GM18508 (cell line): ENCODE measurements at regions not wholly inside any gene's neighbourhood (a gene's known extent, or its start where the extent isn't known, plus 50 kb on each side); places are given as distances from the start of the nearest gene placed in this dataset.

Source experiments
- ATAC-seq: cut with Tn5 transposase; IDR thresholded peaks from one replicate; pipeline ENCODE4 v1.9.1; 2021; ENCODE audit warnings: moderate number of reproducible peaks; ENCODE audit not compliant: insufficient read depth, unreplicated experiment

- ATAC-seq = no peak
These were observed 354.5 kb downstream of the WDR72 start for GRCh38 chr15:53404930-53405493.

DNA sequence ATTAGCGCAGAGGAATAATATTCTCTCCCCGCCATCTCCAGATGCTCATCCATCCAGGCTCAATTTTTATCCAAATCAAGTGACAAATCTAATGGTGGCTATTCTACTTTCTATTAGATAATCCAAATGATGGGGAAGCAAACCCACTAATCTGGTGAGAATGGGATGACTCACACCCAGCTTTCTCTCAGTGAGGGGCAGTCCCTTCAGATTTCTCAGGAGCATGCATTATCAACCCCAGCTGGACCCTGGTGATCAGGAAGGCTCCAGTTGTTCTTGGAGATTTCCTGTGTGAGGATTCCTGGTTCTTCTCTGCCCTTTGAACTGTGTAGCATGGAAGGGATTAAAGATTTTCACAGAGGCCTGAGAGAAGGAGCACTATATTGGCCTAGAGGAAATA is 358.0 kb downstream of the WDR72 start:
- ATAC-seq = no peak

- ATAC-seq = no peak
These were observed 358.5 kb downstream of the WDR72 start for GRCh38 chr15:53400986-53401385.

DNA sequence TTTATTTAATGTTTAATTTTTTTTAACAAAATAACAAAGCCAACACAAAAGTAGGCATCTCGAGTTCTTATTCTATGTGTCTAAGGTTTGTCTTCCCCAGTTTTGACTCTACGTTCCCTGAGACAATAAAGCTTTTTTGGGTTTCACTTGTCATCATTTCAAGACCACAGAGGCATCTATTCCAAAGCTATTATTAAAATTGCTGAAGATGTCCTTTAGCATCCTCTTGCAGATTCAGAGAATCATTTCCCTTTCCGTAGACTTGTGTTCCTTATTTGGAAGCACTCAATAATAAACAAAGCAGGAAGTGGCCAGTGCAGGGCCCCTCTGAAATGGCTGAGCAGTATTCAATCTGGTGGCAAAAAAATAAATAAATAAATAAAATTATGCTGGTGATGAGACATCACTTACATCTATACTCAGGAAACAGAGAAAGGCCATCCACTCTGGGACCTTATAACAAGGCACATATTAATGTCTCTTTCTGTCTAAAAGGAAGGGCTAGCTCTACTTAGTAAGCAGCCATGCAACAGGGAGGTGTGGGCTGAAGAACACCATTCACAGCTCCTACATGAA is 362.3 kb downstream of the WDR72 start:
- no peak for ATAC-seq

- no peak for ATAC-seq
These were observed 363.6 kb downstream of the WDR72 start for GRCh38 chr15:53395871-53396270.

DNA sequence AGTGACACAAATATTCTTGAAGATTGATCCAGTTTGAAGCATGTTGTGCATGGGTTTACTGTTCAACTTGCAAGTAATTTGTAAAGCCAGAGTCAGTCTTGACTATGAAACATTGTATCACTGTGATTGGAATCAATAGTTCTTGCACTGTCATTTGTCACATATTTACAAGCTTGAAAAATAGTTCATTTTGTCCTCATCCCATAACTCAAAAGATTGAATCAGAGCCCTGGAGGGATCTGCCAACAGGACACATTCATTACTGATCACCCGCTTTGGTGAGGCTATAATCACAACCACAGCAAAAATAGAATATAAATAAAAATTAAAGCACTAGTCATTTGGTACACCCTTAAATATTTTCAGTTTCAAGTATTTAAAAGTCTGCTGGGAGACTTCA is 368.9 kb downstream of the WDR72 start:
- no peak for ATAC-seq

DNA sequence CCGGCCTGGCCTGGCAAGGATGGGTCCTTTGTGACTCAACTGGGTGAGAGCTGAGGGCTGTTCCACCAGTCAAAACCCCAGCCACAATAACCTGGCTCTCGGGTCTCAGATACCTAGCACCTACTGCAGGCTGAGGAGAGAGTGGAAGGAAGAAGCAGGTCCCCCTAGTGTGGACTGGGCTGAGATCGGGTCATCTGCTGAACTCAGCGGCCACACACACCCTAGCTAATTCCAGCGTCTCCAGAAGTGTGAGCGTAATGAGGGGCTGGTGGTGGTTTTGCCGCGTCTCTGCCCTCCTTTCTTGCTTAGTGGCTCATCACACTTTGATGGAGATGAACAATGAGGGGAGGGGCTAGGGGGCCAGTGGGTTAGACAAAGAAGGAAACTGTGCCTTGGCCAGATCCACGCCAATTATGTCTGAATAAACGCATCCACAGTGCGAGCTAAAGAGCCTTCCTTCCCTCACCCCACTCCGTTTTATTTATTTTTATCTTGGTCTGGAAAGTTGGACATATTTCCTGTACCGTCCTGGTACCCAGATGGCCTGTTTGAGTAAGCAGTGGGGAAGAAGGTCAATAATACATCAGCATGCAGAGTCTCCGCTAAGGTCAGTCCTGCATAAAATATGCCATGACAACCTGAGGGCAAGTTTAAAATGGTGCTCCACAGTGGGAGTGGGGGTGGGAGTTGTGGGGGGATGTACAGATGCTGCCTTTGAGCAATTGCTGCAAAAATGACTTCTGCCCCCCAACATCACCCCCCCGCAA is 370.0 kb downstream of the WDR72 start:
- ATAC-seq = no peak

GRCh38 chr15:53384417-53384816 is 375.0 kb downstream of the WDR72 start:
- ATAC-seq = no peak

GRCh38 chr15:53378096-53378800 is 381.2 kb downstream of the WDR72 start:
- ATAC-seq = no peak

- ATAC-seq = no peak
These were observed 391.7 kb downstream of the WDR72 start for GRCh38 chr15:53367740-53368139.

DNA sequence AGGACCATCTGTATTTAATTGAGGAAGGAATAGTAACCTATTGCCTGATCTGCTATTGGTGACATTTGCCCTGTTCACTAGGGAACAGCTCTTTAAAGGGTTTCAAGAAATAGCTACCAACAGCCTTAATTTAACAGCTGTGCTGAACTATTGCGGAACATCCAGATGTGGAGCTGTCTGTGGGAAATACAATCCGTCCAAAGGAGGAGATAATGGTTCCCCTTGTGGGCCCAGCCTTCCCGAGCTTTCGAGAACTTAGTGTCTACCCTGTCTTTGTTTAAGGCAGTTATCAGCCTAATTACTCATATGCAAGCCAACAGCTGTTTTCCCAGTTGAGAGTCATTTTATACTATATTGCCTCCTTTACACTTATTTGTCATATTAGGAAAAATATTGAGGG is 398.6 kb downstream of the WDR72 start:
- no peak for ATAC-seq

GRCh38 chr15:53359038-53359437 is 400.4 kb downstream of the WDR72 start:
- ATAC-seq = no peak

DNA sequence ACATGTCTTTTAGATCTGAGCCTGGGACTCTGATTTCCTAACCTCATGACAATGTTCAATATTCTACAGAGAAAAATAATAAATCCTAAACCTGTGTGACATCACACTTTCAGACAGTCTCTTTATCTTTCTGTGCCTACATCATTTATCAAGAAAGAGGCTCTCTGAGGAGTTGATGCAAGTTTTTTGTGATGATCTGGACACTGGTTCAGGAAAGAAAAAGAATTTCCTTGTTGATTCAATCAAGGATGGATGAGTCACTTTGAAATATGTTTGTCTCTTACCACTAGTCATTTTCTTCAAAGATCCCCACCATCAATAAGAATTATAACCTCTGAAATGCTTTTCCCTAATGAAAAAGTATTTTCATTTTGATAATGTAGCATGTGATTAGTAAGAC is 404.6 kb downstream of the WDR72 start:
- no peak for ATAC-seq

DNA sequence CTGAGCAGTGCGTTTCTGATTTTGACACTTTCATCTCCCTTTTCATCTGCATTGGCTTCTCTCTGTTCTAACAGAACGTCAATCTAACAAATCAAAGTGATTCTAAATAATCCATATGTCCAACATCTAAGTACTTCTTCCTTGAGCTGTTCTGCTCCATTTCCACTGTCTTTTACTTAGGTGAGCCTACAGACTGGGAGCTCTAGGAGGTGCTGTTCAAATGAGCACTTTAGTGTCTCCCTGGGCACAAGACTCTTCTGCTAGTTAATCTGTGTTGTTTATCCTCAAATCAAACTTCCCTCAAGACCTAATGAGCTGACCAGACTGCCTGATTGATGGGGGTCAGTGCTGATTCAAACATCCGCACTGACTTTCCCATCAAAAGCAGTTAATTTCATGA is 408.1 kb downstream of the WDR72 start:
- no peak for ATAC-seq

DNA sequence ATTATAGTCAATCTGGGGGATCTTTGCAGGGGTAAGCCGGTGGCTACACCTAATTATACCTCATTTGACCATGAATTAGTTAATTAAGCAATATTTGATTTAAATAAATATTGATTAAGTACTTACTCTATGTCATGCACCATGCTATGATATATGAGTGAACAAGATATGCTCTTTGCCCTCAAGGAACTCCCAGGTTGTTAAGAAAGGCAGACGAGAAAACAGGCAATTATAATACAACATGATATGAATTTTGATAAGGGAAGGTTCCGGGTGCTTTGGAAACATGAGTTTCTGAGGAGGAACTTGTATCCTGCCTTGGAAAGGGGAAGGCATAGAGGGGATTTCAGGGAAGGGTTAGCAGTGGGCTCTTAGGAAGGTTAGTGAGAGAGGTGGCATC is 412.9 kb downstream of the WDR72 start:
- ATAC-seq = no peak

- ATAC-seq = no peak
These were observed 427.9 kb downstream of the WDR72 start for GRCh38 chr15:53331328-53332190.

- ATAC-seq = no peak
These were observed 431.1 kb downstream of the WDR72 start for GRCh38 chr15:53328341-53328740.

DNA sequence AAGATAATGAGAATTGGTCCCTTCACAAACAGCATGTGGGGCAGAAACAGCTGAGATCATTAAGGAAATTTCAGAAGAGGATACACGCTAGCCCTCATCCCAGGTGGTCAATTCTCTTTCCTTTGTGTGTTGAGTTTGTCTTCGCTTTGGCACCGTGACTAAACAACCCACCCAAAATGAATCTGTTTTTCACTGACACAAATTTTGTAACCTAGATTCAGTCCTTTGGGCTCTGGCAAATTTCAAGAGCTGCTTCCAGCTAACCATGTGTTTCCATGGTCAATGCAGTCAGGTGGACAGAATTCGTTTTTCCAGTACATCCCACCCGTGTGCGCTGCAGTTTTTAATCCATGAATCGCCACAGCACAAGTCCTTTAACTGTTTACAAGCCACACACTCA is 435.4 kb downstream of the WDR72 start:
- no peak for ATAC-seq

GRCh38 chr15:53323191-53323590 is 436.3 kb downstream of the WDR72 start:
- ATAC-seq = no peak

- ATAC-seq = no peak
These were observed 438.6 kb downstream of the WDR72 start for GRCh38 chr15:53320816-53321215.
